GM21423 (cell line): ENCODE measurements at regions not wholly inside any gene's neighbourhood (a gene's known extent, or its start where the extent isn't known, plus 50 kb on each side); places are given as distances from the start of the nearest gene placed in this dataset.

Experiments
- ATAC-seq: cut with Tn5 transposase; IDR thresholded peaks from one replicate; pipeline ENCODE4 v1.9.1; 2021; ENCODE audit warnings: mild to moderate bottlenecking, moderate library complexity; ENCODE audit not compliant: unreplicated experiment

DNA sequence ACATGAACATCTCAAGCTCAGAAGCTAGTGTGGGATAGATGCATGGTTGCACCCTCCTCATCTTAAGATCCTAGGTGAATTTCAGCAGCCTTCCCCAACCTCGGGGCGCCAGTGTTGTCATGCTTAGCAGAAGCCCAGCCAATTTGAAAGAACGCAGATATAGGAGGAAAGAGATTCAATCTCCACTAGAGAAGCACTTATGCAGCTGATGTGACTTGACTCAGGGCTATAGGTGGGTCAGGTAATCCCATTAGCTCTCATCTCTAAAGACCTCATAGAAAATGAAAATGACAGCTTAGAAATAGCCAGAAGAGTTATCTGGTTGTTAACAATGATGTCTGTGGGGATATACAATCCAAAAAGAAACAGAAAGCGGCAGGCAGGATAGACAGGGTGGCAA, 310.5 kb downstream of the GPAM start:
- no peak for ATAC-seq

DNA sequence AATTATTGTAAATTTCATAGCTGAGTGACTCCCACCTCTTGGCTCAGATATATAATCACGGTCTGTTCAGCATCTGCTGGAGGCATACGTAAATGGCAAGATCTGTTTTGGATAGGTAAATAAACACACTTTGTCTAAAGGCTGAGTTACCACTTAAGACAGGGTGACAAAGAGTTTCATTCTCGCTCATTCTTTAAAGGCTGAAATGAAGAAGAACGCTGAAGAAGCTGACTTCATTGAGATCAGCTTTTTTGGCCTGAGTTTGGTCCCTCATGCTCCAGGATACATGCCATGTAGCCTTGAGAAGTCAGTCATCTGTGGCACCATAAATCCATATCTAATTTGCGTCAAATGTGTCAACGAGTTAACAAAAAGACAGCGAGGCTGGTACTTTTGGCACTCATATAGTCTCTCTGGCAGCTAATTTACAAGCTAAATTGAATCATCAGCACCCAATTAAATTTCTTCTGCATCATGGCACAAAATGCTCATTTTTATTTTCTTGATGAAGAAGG, 309.9 kb downstream of the GPAM start:
- ATAC-seq = no peak

DNA sequence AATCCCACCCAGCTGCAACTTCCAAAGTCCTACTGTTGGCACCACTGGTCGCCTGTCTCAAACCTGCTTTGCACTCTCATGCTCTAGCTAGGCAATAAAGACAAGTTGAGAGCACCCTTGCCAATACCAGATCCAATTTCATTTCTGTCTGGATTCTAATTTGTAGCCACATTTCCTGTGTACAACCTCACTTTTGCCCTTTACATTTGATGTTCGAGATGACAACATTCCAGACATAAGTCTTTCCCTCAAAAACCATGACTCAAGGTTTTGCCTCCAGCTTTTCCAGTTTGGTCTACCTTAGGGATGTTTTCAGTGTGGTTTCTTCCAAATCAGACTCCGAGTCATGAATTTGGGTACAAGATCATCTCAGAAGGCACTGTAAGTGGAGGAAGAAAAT, 309.0 kb downstream of the GPAM start:
- no peak for ATAC-seq

DNA sequence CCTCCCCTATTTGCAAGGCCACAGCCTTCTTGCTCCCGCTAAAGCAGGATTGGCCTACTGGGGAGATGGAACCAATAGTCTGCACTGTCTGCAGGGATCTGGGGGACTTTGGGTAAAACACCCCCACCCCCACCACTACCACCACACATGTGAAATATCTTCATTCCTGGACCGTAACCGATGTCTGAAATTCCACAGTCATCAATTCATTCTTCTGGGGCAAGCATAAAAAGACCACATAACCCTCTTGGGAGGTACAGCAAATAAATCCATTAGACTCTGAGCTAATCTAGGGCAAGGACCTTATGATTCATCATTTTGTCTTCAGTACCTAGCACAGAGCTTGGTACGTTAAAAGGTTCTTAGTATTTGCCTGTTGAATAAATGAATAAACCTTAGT, 307.8 kb downstream of the GPAM start:
- ATAC-seq = no peak

DNA sequence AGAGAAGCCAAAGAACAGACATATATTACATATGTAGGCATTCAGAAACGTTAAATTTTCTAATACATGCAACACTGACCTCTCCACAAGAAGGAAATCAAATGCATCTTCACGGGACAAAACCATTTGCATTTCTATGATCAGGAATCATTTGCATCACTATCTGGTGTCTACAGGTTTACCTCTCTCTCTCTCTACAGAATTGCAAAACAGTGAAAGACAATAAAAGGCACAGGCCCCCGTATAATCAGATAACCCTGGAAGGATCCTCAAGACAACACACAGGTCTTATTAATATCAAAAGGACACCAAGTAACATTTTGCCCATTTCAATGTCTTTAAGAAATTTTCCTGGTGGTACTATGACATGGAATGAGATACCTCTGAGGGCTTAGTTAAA, 306.3 kb downstream of the GPAM start:
- no peak for ATAC-seq

DNA sequence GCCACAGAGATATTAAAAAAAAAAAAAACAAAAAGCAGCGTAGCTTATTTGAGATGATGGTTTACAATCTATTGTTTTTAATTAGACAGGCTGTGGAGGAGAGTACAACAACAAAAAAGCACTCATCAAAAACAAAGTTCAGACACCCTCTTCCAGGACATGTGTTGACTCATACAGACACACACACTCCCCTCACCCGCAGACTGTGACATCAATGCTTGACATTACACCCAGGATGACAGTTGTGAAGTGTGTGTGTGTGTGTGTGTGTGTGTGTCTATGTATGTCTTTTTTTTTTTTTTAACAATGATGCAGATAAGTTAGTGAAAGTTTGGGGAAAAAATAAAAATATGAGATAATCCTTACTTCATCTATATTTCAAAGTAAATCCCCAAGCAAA, 303.6 kb downstream of the GPAM start:
- ATAC-seq = no peak

DNA sequence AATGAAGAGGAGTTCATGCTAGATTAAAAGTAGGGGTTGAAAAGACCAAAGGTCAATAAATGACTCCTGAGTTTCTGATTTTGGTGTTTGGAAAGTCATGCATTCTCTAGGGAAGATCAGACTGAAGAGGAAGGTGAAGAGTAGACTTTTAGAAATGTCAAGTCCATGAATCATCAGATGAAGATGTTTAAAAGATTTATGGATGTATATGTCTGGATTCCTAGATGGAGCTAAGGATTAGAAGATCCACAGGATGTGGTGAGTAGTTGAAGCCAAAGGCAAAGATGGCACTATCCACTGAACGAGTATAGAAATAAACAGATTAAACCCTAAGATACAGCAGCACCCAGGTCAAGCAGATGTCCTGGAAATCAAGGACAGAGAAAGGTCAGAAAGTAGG, 298.5 kb downstream of the GPAM start:
- ATAC-seq = no peak

DNA sequence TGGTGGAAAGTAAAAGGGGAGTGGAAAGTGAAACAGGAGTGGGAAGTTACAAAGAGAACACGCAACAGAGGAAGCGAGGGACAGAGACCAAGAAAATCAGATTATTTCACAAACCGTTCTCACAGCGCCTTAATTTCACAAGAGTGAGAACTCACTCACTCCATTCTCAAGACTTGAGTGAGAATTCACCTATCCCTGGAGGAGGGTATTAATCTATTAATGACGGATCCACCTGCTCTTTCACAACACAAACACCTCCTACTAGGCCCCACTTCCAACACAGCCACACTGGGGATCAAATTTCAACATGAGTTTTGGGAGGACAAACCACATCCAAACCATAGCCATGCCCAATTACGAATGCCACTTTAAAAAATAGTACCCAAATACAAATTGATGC, 297.6 kb downstream of the GPAM start:
- no peak for ATAC-seq

DNA sequence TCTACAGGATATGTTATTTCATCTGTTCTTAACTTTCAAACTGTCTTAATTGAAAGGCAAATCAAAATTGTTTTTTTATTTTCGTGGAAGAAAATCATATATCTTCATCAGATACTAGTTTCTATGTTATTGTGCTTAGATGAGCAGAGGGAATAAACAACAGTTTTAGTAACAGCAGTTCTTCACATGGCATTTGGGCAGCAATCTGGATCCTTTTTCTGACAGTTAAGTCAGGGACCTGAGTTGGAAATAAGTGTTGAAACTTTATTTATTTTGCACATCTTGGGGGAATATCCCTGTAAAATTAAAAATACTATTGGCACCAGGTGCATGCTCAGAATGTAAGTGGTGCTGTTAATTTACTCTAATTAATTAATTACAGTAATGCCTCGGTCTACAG, 296.3 kb downstream of the GPAM start:
- ATAC-seq = no peak

DNA sequence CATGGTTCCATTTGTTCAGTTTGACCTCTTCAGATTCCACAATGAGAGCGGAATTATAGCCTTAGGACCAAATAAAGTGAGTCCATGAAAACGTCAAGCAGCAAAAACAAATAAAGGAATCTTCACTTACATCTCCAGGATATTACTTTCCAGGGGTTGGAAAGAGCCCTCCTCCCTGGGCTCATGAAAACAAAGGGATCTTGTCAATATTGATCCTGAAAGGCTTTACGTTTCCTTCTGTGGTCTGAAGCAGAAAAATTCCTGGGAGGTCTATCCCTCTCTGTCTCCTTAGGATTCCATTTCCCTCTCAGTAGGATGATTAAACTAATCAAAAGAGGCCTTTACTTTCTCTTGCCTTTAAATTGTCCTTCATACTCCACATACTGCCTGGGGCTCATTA, 293.5 kb downstream of the GPAM start:
- no peak for ATAC-seq

DNA sequence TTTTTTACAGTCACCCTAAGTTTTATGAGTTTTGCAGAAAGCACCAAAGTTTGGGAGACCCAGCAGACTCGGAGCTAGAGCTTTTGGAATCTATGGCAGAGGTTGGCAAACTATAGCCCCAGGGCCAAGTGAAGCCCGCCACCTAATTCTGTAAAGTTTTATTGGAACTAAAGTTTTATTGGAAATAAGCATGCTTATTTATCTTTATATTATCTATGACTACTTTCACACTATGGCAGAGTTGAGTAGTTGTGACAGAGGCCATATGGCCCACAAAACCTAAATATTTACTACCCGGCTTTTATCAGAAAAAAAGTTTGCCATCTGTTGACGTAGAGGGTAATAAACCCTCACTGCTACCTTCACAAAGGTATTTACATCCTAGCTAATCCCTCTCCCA, 267.6 kb downstream of the GPAM start:
- ATAC-seq = no peak

DNA sequence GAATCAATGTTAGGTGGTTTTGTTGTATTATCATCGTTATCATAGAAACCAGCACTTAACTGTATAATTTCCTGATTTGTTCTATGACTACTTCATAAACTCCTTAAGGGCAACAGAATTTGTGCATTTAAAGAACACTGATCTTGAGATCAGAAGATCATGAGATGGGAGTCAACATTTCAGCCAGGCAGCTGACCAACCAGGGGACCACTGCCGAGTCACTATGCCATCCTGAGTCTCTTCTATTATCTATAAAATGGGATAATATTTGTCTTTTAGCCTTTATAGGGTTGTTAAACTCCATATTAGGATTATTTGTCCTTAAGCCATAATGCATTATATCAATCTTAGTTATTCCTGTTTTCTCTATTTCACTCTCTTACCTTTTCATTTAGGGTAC, 261.7 kb downstream of the GPAM start:
- ATAC-seq = no peak

DNA sequence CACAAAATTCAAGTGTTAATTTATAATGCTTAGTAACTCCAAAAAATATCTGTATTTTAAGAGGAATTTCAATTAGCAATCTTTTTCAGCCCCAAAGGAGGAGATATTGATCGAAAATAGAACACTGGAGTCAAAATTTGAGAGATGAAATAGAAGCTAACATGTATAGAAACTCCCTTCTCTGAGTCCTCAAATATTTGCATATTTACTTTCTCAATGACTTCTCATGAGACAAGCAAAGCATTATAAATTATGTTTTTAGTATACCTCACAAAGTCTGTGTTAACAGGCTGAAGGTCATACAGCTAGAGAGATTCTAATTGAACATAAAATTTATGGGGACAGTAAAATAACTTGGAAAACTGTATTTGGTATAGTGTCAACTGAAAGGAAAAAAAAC, 260.5 kb downstream of the GPAM start:
- no peak for ATAC-seq

DNA sequence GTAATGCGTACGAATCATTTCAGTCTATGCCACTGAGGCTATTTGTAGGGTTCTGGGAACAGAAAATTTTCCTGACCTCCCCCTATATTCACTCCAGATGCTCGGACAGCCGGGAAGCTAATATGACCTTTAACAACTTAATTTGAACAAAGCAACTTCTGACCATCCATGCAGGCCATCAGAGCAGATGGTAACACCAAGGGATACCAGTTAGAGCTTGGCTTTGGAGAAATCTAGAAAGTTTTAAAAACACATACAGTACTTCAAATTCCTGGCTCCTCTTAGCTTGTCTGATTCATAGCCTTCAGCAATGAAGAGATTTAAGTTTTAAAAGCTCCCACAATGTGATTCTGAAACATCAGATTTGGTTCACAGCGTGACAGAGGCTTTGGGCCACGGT, 257.3 kb downstream of the GPAM start:
- no peak for ATAC-seq

DNA sequence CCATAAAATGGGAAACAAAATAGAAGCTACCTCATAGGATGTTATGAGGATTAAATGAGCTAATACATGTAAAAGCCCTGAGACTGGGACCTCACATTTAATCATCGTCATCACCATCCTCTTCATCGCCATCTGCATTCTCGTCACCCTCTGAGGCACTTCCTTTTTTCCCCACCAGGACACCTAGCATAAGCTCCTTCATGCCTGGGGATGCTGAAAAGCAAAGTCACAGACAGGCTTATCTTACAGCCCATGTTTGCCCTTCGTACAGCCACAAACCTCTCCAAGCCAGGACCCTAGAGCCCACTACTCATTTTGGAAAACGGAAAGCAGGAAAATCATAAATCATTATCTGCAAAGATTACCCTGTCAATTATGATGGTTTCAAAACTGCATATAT, 249.6 kb downstream of the GPAM start:
- ATAC-seq = no peak

DNA sequence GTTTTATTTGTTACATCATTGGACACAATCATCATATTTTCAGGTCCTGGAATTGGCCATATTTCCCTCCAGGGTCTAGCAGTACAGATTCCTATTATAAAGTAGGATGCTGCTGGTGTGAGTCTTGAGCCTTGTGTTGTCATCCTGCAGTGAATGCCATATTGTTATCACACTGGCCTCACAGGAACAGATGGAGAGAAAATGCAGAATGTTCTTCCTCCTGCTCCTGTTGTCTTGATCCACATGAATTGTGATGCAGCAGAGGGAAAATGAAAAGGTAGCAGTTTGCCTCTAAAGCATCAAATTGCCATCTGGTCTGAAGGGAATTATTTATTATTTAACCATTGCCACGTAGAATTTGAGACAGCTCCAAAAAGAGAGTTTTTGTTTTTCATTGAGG, 248.6 kb downstream of the GPAM start:
- no peak for ATAC-seq

DNA sequence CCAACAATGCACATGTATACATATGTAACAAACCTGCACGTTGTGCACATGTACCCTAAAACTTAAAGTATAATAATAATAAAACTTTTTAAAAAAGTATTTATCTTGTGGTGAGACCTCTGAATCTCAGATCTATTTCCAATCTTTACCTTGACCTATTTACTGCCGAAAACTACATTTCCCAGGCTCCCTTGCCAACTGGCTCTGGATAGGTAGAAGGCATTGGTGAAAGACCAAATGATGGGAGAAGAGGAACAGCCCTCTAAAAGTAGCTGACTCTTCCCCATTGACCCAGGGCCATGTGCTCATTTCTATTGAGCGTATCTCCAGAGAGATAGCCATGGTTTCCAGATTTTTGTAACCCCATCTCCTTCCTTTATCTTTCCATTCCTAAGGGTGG, 247.4 kb downstream of the GPAM start:
- ATAC-seq = no peak

DNA sequence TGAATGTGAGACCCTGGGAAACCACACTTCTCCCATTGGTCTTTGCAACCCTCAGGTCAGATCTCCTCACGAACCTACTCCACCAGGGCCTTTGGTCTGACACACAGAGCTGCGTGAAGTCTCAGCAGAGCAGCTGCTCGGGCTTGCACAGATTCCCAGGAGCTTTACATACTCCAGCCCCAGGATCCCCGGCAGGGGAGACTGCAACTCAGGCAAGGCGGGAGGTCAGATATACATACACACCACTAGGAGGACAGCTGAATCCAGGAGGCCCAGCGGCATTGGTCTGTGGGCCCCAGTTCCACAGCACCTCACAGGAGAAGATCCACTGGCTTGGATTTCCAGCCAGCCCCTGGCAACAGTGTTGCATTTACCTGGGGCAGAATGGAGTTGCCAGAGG, 239.2 kb downstream of the GPAM start:
- ATAC-seq = no peak

DNA sequence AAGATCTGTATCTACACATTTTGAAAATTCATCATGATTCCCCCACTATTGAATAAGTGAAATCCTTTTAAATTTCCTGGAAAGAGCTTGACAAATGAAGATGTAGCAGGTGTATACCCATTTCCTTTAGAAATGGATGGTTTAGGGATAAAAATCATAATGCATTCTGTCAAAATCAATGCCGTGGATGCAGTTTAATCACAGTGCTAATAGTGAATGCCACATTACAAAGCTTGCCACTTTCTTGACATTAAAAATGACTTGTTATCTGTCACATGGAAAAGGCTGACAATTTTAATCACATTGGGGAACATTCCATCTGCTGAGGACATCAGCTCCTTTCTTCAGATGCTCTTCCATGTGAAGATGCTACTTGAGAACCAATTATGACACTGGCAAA, 229.6 kb downstream of the GPAM start:
- ATAC-seq = no peak

DNA sequence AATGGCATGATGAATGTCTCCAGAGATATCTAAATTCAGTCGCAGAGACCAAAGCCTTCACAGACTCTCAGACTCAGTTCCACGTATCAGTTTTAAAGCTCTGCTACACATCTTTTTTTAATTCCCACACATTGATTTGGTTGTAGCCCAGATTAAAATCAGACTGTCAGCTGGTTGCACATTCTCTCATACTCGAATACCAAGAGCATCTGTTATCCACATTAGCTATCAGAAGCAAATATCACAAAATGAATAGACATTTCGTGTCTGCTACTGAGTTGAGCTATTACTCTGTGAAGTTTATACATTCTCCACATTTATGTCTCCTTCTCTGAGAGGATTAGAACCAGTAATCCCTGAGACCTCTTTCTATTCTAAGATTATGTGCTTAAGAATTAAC, 229.2 kb downstream of the GPAM start:
- no peak for ATAC-seq

DNA sequence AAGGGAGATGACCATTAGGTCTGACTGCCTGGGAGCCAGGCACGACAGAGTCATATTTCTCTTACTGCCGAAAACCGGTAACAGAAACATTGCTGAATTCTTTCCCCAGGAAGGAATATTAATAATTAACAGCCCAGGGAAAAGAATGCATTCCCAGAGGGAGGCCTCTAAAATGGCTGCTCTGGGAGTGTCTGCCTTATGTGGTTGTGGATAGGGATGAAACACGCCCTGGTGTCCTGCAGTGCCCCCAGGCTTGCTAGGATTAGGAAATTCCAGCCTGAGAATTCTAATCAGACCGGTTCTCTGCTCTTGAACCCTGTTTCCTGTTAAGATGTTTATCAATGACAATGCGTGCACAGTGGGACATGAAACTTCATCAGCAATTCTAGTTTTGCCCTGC, 226.7 kb downstream of the GPAM start:
- no peak for ATAC-seq

DNA sequence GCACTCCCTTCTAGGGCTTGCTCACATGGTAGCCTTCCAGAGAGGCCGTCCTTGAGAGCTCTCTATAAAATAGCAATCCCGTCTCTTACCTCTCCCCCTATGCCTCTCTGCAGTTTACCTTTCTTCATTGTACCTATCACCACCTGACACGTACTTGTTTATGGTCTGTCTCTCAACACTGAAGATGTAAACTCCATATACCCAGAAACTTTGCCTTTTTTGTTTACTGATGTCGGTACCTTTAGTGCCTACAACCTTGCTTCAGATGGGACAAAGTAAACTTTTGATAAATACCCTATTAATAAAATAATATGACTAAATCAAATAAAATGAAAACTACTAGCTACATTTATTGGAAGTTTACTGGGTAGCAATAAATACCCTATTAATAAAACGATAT, 220.6 kb downstream of the GPAM start:
- ATAC-seq = no peak

DNA sequence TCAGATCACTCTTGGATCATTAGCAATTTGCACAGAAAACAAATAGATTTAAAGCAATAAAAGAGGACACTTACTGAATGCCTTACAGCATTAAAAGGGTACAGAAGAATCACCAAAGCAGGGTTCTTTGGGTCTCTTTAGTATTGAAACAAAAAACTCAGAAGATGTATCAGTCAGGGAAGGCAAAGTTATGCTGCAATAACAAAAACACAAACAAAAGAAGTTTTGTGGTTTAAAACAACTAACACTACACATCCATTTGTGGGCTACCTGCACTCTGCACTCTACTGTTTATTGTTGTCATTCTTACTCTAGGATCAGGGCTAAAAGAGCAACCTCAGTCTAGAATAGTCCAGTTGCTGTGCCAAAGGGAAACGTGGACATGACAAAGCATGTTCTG, 216.4 kb downstream of the GPAM start:
- ATAC-seq = no peak

DNA sequence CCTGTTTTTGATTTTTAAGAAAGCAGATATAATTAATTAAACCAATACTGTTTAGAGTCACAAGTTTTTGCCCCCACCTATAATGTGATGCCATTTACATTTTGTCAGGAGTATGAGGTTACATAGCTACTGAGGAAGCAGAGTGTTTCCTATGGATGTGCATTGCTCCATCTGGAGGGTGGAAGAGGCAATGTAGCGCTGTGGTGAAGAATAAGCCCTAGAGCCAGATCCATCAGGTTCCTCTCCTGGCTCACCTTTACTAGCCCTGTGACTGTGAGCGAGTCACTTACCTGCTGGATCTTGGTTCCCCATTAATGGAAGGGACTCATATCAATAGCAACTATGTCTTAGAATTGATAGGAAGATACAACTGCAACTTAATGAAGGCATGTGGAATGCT, 216.0 kb downstream of the GPAM start:
- no peak for ATAC-seq
